ENCODE measurements at regions not wholly inside any gene's neighbourhood (a gene's known extent, or its start where the extent isn't known, plus 50 kb on each side); places are given as distances from the start of the nearest gene placed in this dataset.
"Not testable (repeated sequence)": the region's sequence is repeated elsewhere in the genome, so short reads cannot be mapped to it uniquely, and the experiment has no call there.

DNA sequence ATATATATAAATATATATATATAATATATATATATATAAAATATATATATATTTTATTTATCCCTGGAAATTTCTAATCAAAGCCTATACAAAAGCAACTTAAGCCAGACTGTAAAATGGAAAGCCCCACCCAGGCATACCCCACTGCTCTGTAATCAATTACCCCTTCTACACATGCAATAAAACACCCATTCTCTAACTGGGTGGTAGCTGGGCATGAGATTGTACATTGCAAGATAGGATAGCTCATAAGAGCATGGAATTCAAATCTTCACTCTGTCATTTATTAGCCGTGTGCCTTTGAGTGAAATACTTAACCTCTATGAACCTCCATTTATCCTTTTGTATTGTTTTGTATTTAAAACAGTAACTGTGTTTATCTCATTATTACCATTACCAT is 405.3 kb upstream of the SLC30A5 start:
- ChIA-PET POLR2A (ENCODE audit: low non-redundant PET) (no interaction called here), CTCF (no interaction called here)
- no peak for DNase-seq (ENCODE audit: low spot score)
- no TSS peak for BruUV-seq (replicated peaks)
- Histone ChIP-seq H3K4me3 (ENCODE audit: low read depth, low read length, poor library complexity, severe bottlenecking) (no peak overlapping the region), H3K9me3 (ENCODE audit: low read depth, low read length, poor library complexity, severe bottlenecking) (no peaks in the 10 kb centered on the region), H3K36me3 (ENCODE audit: insufficient read depth, low read length, poor library complexity, severe bottlenecking) (no peaks in the 10 kb centered on the region), H3K27me3 (replicated peaks; ENCODE audit: insufficient read depth, low read depth, low read length, poor library complexity) (no peaks in the 10 kb centered on the region), H3K27ac (ENCODE audit: low read depth, low read length, poor library complexity, severe bottlenecking) (no peak overlapping the region), H3K4me1 (ENCODE audit: insufficient read depth, low read length, poor library complexity, severe bottlenecking) (no peaks in the 10 kb centered on the region)
- intact Hi-C loops (cut with micrococcal nuclease; ENCODE audit: unreplicated experiment), result no loop called here
- TF ChIP-seq EZH2 (IDR thresholded peaks at IDR 0.05; ENCODE audit: borderline replicate concordance, low read depth, low read length, poor library complexity, severe bottlenecking) (no peak), CTCF (conservative IDR thresholded peaks at IDR 0.05; ENCODE audit: low read depth, low read length) (no peak)

DNA sequence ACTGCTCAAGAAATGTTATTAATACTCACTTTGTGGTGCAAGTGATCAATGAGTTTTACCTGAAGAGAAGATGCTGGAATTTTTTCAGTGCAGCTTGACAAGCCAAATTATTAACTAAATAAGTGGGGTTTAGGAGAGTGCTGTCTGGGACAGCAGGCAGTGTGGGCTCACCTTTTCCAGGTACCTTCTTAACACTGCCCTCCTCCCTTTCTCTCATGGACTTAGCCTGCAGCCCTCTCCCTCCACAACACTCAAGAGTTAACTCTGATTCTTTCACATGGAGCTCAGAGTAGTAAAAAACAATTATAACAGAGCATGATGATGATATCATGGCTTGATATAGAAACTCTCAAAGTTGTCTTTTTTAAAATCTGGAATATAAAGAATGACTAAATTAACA is 404.8 kb upstream of the SLC30A5 start:
- Histone ChIP-seq H3K36me3 (ENCODE audit: insufficient read depth, low read length, poor library complexity, severe bottlenecking) (no peaks in the 10 kb centered on the region), H3K27ac (ENCODE audit: low read depth, low read length, poor library complexity, severe bottlenecking) (no peak overlapping the region), H3K27me3 (replicated peaks; ENCODE audit: insufficient read depth, low read depth, low read length, poor library complexity) (no peaks in the 10 kb centered on the region), H3K4me3 (ENCODE audit: low read depth, low read length, poor library complexity, severe bottlenecking) (no peak overlapping the region), H3K4me1 (ENCODE audit: insufficient read depth, low read length, poor library complexity, severe bottlenecking) (no peaks in the 10 kb centered on the region), H3K9me3 (ENCODE audit: low read depth, low read length, poor library complexity, severe bottlenecking) (no peaks in the 10 kb centered on the region)
- intact Hi-C loops (cut with micrococcal nuclease; ENCODE audit: unreplicated experiment), result no loop called here
- BruUV-seq (replicated peaks), result no TSS peak
- POLR2A ChIA-PET (ENCODE audit: low non-redundant PET), result no interaction called here
- TF ChIP-seq CTCF (conservative IDR thresholded peaks at IDR 0.05; ENCODE audit: low read depth, low read length), result no peak
- TF ChIP-seq EZH2 (IDR thresholded peaks at IDR 0.05; ENCODE audit: borderline replicate concordance, low read depth, low read length, poor library complexity, severe bottlenecking), result no peak
- CTCF ChIA-PET, result no interaction called here
- DNase-seq (ENCODE audit: low spot score), result no peak

GRCh38 chr5:68691874-68692273 is 401.9 kb upstream of the SLC30A5 start:
- BruUV-seq (replicated peaks); POLR2A ChIA-PET (ENCODE audit: low non-redundant PET); H3K36me3 ChIP-seq (ENCODE audit: insufficient read depth, low read length, poor library complexity, severe bottlenecking); intact Hi-C loops (cut with micrococcal nuclease; ENCODE audit: unreplicated experiment); H3K4me1 ChIP-seq (ENCODE audit: insufficient read depth, low read length, poor library complexity, severe bottlenecking); H3K9me3 ChIP-seq (ENCODE audit: low read depth, low read length, poor library complexity, severe bottlenecking); H3K27ac ChIP-seq (ENCODE audit: low read depth, low read length, poor library complexity, severe bottlenecking); H3K27me3 ChIP-seq (replicated peaks; ENCODE audit: insufficient read depth, low read depth, low read length, poor library complexity); DNase-seq (ENCODE audit: low spot score); H3K4me3 ChIP-seq (ENCODE audit: low read depth, low read length, poor library complexity, severe bottlenecking); CTCF ChIA-PET: not testable (repeated sequence)

DNA sequence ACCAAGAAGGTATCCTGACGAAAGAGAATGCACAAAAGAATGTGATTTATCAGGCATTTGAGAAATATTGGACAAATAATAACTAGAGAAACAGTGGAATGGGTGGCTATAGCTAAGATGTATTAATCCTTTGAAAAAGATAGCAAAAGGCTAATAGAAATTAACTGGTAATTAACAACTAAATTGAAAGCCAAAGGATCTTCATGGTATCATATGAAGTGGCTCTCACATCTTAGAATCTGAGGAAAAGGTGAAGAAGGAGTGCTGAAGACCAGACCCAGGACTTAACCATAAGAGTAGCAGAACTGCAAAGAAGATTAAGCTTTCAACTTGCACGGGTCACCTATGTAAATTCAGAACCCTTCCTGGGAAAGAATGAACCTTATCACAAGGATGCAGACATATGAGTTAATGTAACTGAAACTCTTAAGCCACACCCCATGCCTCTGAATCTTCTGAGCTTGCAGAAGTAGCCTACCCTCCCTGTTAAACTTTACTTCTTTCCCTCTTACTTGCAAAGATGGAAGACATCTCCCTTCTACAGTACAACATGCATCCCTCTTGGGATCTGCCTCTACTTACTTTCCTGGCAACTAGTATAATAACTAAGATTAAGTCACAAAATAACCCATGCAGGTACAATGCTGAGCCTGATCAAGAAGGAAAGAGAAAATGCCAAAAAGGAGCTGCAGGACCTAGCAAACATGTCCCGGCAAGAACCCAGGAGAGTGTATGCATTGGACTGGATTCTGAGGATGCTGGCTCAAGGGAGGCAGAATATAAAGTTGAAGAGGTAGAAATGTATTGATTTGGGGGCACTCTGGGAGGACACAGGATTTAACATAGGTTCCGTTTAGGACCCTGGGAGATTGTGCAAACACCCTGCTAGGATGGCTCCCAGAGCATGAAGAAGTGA is 395.5 kb upstream of the SLC30A5 start:
- Histone ChIP-seq H3K9me3 (ENCODE audit: low read depth, low read length, poor library complexity, severe bottlenecking) (no peaks in the 10 kb centered on the region), H3K27ac (ENCODE audit: low read depth, low read length, poor library complexity, severe bottlenecking) (no peak overlapping the region), H3K27me3 (replicated peaks; ENCODE audit: insufficient read depth, low read depth, low read length, poor library complexity) (no peaks in the 10 kb centered on the region), H3K36me3 (ENCODE audit: insufficient read depth, low read length, poor library complexity, severe bottlenecking) (no peaks in the 10 kb centered on the region), H3K4me1 (ENCODE audit: insufficient read depth, low read length, poor library complexity, severe bottlenecking) (no peaks in the 10 kb centered on the region), H3K4me3 (ENCODE audit: low read depth, low read length, poor library complexity, severe bottlenecking) (no peak overlapping the region)
- no peak for DNase-seq (ENCODE audit: low spot score)
- no TSS peak for BruUV-seq (replicated peaks)
- CTCF ChIA-PET, result no interaction called here
- POLR2A ChIA-PET (ENCODE audit: low non-redundant PET), result no interaction called here
- TF ChIP-seq EZH2 (IDR thresholded peaks at IDR 0.05; ENCODE audit: borderline replicate concordance, low read depth, low read length, poor library complexity, severe bottlenecking), result no peak
- no peak for TF ChIP-seq CTCF (conservative IDR thresholded peaks at IDR 0.05; ENCODE audit: low read depth, low read length)
- intact Hi-C loops (cut with micrococcal nuclease; ENCODE audit: unreplicated experiment), result no loop called here

Data from A673 (cell line).